ENCODE measurements at regions not wholly inside any gene's neighbourhood (a gene's known extent, or its start where the extent isn't known, plus 50 kb on each side); places are given as distances from the start of the nearest gene placed in this dataset.

DNA sequence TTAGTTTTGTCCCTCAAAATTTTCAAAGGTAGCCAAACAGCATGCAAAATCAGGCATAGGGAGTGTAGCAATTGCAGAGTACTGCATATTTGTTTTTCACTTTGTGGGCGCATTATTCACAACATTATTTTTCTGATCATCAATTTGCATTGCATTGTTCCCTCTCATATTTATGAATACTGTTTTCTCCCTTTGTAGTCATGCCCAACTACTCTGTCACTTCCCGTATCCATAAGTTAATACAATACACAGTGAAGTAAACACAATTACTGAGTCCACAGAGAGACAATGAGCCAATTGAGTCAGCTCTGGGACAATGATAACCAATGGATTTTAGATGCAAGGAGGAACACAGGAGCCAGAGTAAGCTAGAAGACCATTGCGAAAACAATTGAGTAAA is 944.0 kb upstream of the ADGRL4 start:
- H3K18ac ChIP-seq (ENCODE audit: extremely low read depth, low read length): no peak overlapping the region
- H3K9ac ChIP-seq (replicated peaks in 1 of 4; ENCODE audit: extremely low read depth in 1 of 4, low read depth in 3 of 4, low read length in 3 of 4): no peak overlapping the region
- no peak overlapping the region for H3K4me3 ChIP-seq (ENCODE audit: extremely low read depth in 1 of 4, insufficient read depth in 2 of 4, low read depth in 3 of 4, low read length in 4 of 4)
- no peak overlapping the region for H2BK15ac ChIP-seq (ENCODE audit: low read length)
- no peak for FAIRE-seq
- H4K91ac ChIP-seq (replicated peaks; ENCODE audit: insufficient read length, low read length): no peak overlapping the region
- H3K79me2 ChIP-seq (ENCODE audit: control insufficient read depth in 1 of 2, insufficient read depth in 2 of 2, low read length in 2 of 2): no peaks in the 10 kb centered on the region
- H4K8ac ChIP-seq (ENCODE audit: extremely low read depth, insufficient read depth, low read length): no peak overlapping the region
- no peaks in the 10 kb centered on the region for H3K27me3 ChIP-seq (replicated peaks in 1 of 4; ENCODE audit: control insufficient read depth in 3 of 4, extremely low read depth in 1 of 4, insufficient read depth in 3 of 4, low read length in 3 of 4)
- H3K4ac ChIP-seq (replicated peaks; ENCODE audit: insufficient read length, low read depth, low read length): no peak overlapping the region
- H3K14ac ChIP-seq (ENCODE audit: insufficient read length): no peak overlapping the region
- WGBS, 2 experiments (ENCODE audit: extremely low coverage in 1 of 2, insufficient coverage in 1 of 2, insufficient read length in 1 of 2, insufficient replicate concordance in 2 of 2, low coverage in 1 of 2, low lambda C conversion rate in 2 of 2, missing lambda C conversion rate in 1 of 2): 96% methylated on average over 3 of the region's 3 CpGs; no CpG with 5 or more reads in 1 of the 2 experiments
- H4K5ac ChIP-seq (ENCODE audit: insufficient read length, low read depth, low read length): no peak overlapping the region
- no peak for DNase-seq (ENCODE audit: low read depth in 1 of 2, low spot score in 2 of 2)
- H2BK120ac ChIP-seq (replicated peaks; ENCODE audit: low read depth, low read length): no peak overlapping the region
- POLR2A ChIA-PET (ENCODE audit: partially characterized antibody): no interaction called here
- H3K79me1 ChIP-seq (ENCODE audit: low read depth, low read length): no peaks in the 10 kb centered on the region
- no peak overlapping the region for H2BK20ac ChIP-seq (ENCODE audit: low read length)
- H3K4me1 ChIP-seq (replicated peaks in 1 of 4; ENCODE audit: control insufficient read depth in 3 of 4, insufficient read depth in 4 of 4, low read length in 3 of 4): no peaks in the 10 kb centered on the region
- H3K23me2 ChIP-seq (ENCODE audit: low read depth, low read length): no peaks in the 10 kb centered on the region
- no peak overlapping the region for H2BK5ac ChIP-seq (ENCODE audit: low read depth, low read length)
- H2BK12ac ChIP-seq (ENCODE audit: low read depth, low read length): no peak overlapping the region
- no peak overlapping the region for H2AK5ac ChIP-seq (ENCODE audit: low read depth, low read length)
- no peak overlapping the region for H3K27ac ChIP-seq (ENCODE audit: low read depth, low read length)
- no peaks in the 10 kb centered on the region for H3K36me3 ChIP-seq (ENCODE audit: control insufficient read depth in 2 of 4, insufficient read depth in 4 of 4, low read length in 3 of 4)
- no peak overlapping the region for H2AFZ ChIP-seq (ENCODE audit: low read length)
- TF ChIP-seq TAF1 (IDR thresholded peaks at IDR 0.05; ENCODE audit: low read depth, low read length): no peak
- no peaks in the 10 kb centered on the region for H4K20me1 ChIP-seq (replicated peaks in 1 of 2; ENCODE audit: control insufficient read depth in 1 of 2, insufficient read depth in 2 of 2, low read length in 2 of 2)
- no peak overlapping the region for H3K4me2 ChIP-seq (ENCODE audit: insufficient read depth in 1 of 2, low read depth in 2 of 2, low read length in 2 of 2)
- no peak overlapping the region for H3K23ac ChIP-seq (ENCODE audit: insufficient read length)
- H3K9me3 ChIP-seq (ENCODE audit: insufficient read depth in 2 of 2, low read depth in 1 of 2, low read length in 1 of 2): 0 out of 4 replicates have a peak, but pooled peaks cover 0 to 2% of the 10 kb centered on the region in 2 experiments
- H3K56ac ChIP-seq (replicated peaks; ENCODE audit: insufficient read length, low read depth, low read length): no peak overlapping the region
- CTCF ChIA-PET (ENCODE audit: partially characterized antibody): no interaction called here

Measured in H1 (cell line).